GM12892 (cell line): ENCODE measurements at regions not wholly inside any gene's neighbourhood (a gene's known extent, or its start where the extent isn't known, plus 50 kb on each side); places are given as distances from the start of the nearest gene placed in this dataset.
"Not testable (repeated sequence)": the region's sequence is repeated elsewhere in the genome, so short reads cannot be mapped to it uniquely, and the experiment has no call there.

Source experiments
- DNase-seq: peaks from one replicate; pipeline ENCODE4 v3.0.0; 2011; ENCODE audit not compliant: insufficient read length
- FAIRE-seq: peaks from 2 replicates; lab custom pipeline; 2011; peaks lifted over from hg19 to GRCh38; lab: Jason Lieb, UNC
- POLR2A ChIP-seq: IDR thresholded peaks from 2 replicates; pipeline ENCODE4 v1.6.1; 2011; ENCODE audit warnings: low read depth, low read length, control low read depth
- POLR2AphosphoS5 ChIP-seq: IDR thresholded peaks from 2 replicates; pipeline ENCODE4 v1.6.1; 2011; ENCODE audit warnings: low read depth, low read length, control low read depth
- TAF1 ChIP-seq: IDR thresholded peaks from 2 replicates; pipeline ENCODE4 v1.6.1; 2011; ENCODE audit warnings: low read depth, mild to moderate bottlenecking, control low read depth, low read length, borderline replicate concordance

DNA sequence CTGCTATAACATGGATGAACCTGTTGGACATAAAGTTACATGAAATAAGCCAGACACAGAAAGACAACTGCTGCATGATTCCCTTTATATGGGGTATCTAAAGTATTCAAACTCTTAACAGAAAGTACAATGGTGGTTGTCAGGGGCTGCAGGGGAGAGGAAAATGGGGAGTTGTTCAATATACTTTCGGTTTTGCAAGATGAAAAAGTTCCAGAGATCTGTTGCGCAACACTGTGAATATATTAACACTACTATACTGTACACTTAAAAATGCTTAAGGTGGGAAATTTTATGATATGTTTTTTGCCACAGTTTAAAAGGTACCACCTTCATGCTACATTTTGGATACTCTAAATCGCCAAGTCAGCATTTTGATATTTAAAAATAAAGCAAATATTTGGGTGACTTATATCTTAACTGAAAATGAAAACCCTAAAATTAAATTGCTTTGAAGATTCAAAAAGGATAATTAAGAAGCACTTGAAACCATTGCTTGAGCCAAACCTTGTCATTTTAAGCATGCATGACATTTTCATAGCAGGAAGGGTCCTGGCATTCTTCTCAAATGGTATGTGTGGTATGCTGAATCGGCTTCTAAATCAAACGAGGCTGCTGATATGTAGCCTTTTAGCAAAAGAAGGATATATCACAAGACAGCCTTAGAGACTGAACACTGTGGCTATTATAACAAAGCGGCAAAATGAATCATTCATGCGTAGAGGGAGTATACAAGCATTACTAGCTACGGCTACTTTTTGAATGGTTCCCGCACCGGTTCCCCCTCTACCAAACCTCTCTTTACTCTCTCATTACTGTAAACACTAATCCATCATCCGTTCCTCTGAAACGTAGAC lies 607.1 kb upstream of the DIPK2B start:
- no peak for FAIRE-seq
- DNase-seq: no peak

DNA sequence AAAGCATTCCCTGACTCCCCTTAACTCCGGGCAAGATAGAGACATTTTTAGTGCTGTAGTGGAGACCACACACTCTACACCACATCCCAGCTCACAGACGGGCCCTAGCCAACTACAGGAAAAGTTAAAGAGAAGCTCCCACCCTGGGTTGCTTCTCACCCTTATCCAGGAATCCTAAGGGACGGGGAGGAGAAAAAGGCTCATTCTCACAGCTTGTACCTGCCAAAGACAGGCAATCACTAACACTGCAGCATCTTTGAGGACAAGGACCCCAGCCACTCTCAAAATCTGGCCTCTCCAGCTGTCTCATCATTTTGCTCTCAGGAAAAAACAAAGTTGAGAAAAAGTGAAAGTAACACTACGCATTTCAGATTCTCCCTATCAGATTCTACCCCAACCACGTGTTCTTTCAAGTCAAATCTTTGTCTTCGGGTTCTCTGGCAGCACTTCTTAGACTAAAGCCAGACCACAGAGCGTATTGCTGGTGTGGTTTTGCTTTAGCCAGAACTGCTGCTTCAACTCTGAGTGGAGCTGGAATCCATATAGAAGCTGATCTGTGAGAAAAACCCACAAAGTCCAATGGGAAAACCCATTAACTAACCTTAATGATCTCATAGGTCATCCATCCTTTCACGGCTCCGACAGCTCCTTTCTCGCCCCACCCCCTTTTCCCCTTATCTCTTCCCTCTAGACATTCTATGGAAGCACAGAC lies 605.9 kb upstream of the DIPK2B start:
- DNase-seq (no peak), FAIRE-seq (peak; percentile 33)
- TF ChIP-seq POLR2A: no peak

More for the DNA sequence above, 607.1 kb upstream of the DIPK2B start:
- no peak for TF ChIP-seq TAF1
- TF ChIP-seq POLR2A: no peak
- no peak for TF ChIP-seq POLR2AphosphoS5

DNA sequence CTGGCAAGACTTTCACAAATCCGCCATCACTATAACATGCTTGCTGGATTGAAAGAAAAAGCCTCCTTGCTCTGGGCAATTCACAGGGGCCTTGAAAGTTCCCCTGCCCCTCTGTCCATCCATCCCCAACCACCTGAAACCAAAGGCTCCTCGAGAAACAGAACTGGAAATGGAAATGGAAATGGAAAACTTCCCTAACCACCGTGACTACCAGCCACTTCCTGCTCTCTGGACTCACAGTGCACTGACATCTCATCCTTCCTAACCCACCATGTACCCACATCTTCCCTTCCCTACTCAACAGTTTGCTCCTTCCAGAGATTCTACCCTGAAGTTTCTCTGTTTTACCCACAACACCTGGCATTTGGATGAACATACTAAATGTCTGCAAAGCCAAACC lies 603.6 kb upstream of the DIPK2B start:
- DNase-seq (no peak), FAIRE-seq (no peak)
- TF ChIP-seq POLR2A (no peak), TAF1 (no peak), POLR2AphosphoS5 (no peak)

DNA sequence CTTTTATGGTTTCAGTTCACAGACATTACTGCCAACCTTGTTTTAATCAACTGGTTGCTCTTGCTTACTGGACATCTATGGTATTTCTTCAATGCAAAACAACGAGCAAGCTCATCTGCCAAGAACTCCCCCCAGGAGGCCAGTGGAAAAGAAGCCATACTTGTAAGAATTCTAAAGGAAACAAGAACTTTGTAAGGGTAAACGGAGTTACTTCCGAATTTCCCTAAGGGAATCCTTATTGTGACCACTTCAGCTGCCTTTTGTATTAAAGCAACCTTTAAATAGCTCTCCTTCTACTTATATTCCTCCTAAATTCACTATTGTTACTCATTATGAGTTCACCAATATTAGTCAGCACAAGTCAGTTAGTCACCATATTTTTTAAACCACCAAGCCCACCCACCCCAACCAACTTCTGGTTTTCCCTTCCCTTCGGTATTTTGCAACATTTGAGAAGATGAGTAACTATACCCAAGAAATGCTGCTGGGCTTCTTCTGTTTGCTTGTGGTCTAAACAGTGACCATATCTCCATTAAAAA lies 602.8 kb upstream of the DIPK2B start:
- TF ChIP-seq TAF1: no peak
- no peak for TF ChIP-seq POLR2A
- TF ChIP-seq POLR2AphosphoS5: no peak
- no peak for FAIRE-seq
- DNase-seq: no peak

DNA sequence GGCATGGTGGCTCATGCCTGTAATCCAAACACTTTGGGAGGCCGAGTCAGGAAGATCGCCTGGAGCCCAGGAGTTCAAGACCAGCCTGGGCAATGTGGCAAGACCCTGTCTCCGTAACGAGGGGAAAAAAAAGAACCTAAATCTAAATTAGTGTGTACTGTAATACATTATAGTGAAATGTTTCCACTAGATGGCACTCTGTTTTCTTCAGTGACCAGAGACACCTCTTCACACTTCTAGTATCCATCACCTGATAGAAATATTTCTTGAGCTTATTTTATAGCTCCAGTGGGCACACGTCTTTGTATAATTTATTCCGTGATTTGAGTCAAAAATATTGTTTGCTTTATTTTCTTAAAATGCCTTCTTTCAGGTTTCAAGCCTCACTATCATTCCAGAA lies 600.9 kb upstream of the DIPK2B start:
- FAIRE-seq (peak; percentile 82), DNase-seq (no peak)
- TF ChIP-seq POLR2A (no peak), TAF1 (no peak), POLR2AphosphoS5 (no peak)

DNA sequence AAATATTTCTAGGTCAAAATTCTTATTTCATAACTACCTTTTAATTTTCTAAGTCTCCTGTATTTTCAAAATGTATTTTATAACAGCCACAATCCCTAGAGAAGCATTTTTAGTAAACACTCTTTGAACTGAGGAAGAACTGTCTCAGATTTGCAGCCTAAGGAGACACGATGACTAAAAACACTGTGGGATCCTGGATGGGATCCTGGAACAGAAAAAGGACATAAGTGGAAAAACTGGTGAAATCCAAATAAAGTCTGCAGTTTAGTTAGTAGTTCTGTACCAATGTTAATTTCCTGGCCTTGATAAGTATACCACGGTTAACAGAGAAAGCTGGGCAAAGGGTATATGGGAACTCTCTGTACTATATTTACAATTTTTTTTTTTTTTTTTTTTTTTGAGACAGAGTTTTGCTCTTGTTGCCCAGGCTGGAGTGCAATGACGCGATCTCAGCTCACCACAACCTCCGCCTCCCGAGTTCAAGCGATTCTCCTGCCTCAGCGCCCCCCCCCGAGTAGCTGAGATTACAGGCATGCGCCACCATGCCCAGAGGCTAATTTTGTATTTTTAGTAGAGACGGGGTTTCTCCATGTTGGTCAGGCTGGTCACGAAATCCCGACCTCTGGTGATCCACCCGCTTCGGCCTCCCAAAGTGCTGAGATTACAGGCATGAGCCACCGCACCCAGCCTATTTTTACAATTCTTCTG lies 600.2 kb upstream of the DIPK2B start:
- FAIRE-seq, DNase-seq: not testable (repeated sequence)

DNA sequence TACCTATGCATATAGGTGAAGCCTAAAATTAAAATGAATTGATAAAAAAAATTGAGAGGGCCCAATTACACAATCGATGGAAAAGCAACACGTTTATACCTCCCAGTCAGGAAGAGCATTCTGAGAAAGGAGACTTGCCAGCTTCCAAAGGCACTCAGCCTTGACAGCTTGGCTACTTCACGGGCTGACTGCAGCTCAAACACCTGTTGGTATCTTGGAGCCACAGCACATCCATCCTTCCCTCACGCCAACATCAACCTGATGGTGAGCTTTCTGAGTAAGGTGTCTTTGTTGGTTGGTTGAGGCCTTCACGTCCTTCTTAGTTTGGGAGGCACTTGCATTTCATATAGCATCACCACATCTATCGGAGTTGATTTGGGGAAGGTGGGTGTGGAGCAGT lies 598.9 kb upstream of the DIPK2B start:
- FAIRE-seq (no peak), DNase-seq (no peak)
- TF ChIP-seq TAF1: no peak
- no peak for TF ChIP-seq POLR2AphosphoS5
- no peak for TF ChIP-seq POLR2A

DNA sequence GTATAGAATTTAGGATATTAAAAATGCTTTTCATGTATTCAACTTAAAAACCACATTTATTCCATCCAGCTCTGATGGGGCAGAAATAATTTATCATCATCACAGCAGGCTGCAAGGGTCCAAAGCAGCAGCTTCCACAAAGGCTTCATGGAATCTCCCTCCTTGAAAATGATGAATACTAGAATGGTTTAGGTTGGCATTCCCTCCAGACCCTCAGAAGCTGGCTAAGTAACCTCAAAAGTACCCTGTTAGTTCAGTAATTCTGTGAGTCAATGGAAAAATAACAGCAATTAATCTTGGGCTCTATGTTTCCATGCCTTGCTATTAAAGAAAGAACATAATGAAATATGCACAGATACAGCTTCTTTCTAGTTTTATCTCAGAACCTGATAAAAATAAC lies 594.9 kb upstream of the DIPK2B start:
- TF ChIP-seq POLR2AphosphoS5 (no peak), TAF1 (no peak), POLR2A (no peak)
- no peak for DNase-seq
- FAIRE-seq: no peak

DNA sequence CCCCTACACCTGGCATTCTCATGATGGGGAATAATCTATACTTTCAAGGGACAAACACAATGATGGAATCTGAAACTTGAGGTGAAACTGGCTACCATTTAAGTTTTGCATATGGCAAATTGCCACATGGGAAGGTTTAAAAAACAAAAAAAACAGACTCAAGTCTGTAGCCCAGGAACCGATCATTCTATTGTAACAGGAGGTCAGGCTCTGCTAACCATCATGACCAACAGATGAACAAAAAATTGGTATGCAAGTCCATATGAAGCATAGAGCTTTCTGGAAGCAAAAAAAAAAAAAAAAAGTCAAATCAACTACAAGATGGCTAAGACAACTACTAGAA lies 594.3 kb upstream of the DIPK2B start:
- no peak for FAIRE-seq
- DNase-seq: no peak
- no peak for TF ChIP-seq POLR2AphosphoS5
- TF ChIP-seq POLR2A: no peak
- TF ChIP-seq TAF1: no peak

DNA sequence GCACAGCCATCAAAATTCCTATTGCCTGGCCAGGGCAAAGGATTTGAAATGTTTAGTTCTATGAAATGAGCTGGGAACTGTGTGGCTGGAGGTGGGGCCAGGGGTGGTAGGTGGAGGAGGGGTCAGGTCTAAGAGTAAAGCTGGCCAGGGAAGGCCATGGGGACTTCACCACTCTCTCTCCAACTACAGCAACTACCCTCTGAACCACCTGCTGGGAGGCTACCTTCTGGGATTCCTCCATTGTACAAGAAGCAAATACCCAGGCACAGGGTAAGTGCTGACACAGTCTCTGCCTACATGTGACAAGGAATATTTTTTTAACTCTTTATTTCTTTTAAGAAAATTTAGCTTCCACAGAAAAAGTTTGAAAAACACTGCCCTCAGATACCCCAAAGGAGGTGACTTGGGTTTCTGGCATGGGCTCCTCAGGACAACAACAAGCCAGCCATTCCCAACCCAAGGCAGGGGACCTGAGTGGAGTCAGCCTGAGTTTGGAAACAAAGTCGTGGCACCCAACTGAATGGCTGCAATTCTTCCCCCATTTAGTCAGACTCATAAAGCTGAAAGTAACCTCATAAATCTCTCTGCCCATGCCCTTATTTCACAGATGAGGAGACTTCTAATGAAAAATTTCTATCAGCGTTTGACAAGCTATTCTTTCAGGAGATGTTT lies 593.8 kb upstream of the DIPK2B start:
- DNase-seq (no peak), FAIRE-seq (no peak)
- TF ChIP-seq POLR2A (no peak), TAF1 (no peak), POLR2AphosphoS5 (no peak)

DNA sequence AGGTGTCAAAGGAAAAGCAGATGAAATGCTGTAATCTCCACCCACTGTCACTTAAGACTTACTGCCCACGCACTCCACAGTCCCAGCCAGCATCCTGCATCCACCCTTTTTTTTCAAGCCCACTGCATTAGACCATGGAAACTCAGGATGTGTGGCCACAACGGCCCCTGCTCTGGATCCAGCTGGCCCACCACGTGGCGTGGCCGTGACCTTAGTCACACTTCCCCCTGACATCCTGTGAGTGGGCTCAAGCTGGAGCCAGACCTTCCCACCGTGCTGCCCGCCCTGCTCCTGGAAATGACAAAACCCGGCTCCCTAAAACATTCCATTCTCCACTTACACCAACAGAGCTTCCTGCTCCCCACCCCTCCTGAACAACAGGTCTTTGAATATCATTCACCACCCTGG lies 588.3 kb upstream of the DIPK2B start:
- TF ChIP-seq POLR2A (no peak), POLR2AphosphoS5 (no peak), TAF1 (no peak)
- FAIRE-seq (no peak), DNase-seq (no peak)
